ENCODE measurements at regions not wholly inside any gene's neighbourhood (a gene's known extent, or its start where the extent isn't known, plus 50 kb on each side); places are given as distances from the start of the nearest gene placed in this dataset.

DNA sequence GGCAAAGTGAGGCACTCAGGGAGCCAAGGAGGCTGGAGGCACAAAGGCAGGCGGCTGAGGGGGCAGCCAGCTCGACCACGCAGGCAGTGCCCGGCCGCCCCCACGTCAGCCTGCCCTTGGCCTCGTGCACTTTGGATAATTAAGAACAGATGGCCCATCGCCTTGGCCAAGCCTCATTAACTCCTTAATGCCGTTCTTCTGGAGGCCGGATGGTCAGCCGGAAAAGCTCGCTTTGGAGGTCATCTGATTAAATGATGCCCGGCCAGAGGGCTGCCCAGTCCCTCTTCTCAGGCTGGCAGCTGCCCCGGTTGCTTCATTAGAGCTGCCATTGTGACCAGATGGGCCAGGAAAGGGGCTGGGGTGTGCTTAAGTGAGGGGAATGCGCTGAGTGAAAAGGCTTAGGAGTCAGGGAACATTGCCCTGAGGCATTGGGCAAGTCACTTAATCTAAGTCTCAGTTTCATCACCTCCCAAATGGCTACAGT is 364.0 kb downstream of the NPIPA8 start:
- no peak for TF ChIP-seq CTCF (IDR thresholded peaks at IDR 0.05; ENCODE audit: partially characterized antibody, unreplicated experiment)
- Mint-ChIP-seq H3K36me3 (ENCODE audit: unreplicated experiment) (no peaks in the 10 kb centered on the region), H3K4me3 (ENCODE audit: unreplicated experiment) (no peak overlapping the region), H3K4me1 (ENCODE audit: low read depth, unreplicated experiment) (peaks cover 3% of the 10 kb centered on the region), H3K27me3 (ENCODE audit: unreplicated experiment) (peaks cover 2% of the 10 kb centered on the region), H3K9me3 (ENCODE audit: unreplicated experiment) (no peaks in the 10 kb centered on the region), H3K27ac (ENCODE audit: unreplicated experiment) (no peak overlapping the region)
- peak; percentile 32 for DNase-seq

- Mint-ChIP-seq H3K4me1 (ENCODE audit: low read depth, unreplicated experiment) (peaks cover 3% of the 10 kb centered on the region), H3K27me3 (ENCODE audit: unreplicated experiment) (no peaks in the 10 kb centered on the region), H3K9me3 (ENCODE audit: unreplicated experiment) (no peaks in the 10 kb centered on the region), H3K27ac (ENCODE audit: unreplicated experiment) (no peak overlapping the region), H3K36me3 (ENCODE audit: unreplicated experiment) (no peaks in the 10 kb centered on the region), H3K4me3 (ENCODE audit: unreplicated experiment) (no peak overlapping the region)
- TF ChIP-seq CTCF (IDR thresholded peaks at IDR 0.05; ENCODE audit: partially characterized antibody, unreplicated experiment), result peak; percentile 12
- DNase-seq, result no peak
These were observed 365.7 kb downstream of the NPIPA8 start for GRCh38 chr16:17970816-17971331.

DNA sequence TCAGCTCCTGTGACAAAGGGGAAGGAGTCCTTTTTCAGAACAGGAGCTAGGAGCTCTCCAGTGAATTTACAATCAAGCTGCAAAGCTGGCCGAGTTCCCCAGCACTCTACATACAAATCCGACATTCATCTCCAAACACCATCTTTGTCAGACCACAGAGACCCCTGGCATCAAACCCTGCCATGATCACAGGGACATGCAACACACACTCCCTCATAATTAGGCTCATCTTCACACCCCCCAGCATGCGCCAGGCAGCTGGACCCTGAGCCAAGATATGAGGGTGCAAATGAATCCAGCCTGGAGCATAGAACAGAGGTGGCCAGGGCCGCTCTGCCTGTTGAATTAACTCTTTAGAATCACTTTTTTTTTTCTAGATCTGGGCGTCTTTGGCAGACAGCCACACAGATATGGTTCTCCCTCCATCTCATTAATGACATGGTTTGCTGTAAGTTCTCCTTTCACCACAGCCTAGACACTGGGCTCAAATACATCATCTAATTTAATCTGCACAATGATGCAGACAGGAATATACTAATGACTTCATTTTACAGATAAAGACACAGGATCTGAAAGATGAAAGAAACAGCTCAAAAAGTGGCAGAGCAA is 366.3 kb downstream of the NPIPA8 start:
- no peak for DNase-seq
- TF ChIP-seq CTCF (IDR thresholded peaks at IDR 0.05; ENCODE audit: partially characterized antibody, unreplicated experiment), result no peak
- Mint-ChIP-seq H3K27ac (ENCODE audit: unreplicated experiment) (no peak overlapping the region), H3K27me3 (ENCODE audit: unreplicated experiment) (no peaks in the 10 kb centered on the region), H3K4me1 (ENCODE audit: low read depth, unreplicated experiment) (peaks cover 3% of the 10 kb centered on the region), H3K9me3 (ENCODE audit: unreplicated experiment) (no peaks in the 10 kb centered on the region), H3K4me3 (ENCODE audit: unreplicated experiment) (no peak overlapping the region), H3K36me3 (ENCODE audit: unreplicated experiment) (no peaks in the 10 kb centered on the region)

DNA sequence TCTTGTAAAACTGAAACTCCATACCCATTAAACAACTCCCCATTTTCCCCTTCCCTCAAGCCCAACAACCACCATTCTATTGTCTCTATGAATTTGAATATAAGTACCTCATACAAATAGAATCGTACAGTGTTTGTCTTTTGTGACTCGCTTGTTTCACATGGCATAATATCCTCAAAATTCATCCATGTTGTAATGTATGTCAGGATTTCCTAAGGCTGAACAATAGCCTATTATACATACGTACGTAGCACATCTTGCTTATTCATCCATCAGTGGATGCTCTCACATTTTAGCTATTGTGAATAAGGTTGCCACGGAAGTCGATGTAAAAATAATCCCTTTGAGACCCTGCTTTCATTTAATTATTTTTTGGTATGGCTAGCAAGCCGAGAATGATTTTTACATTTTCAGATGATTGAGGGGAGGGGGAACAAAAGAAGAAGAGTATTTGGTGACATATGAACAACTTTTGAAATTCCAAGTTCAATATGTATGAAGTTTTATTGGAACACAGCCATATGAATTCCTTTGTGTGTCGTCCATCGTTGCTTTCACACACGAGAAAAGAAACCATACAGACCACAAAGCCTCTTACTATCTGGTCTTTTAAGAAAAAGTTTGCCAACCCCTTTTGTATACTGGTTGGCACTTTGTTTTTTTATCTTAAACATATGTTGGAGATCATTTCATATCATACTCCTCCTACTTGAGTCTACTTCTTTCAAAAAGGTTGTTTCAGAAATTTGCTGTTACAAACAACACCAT is 371.2 kb downstream of the NPIPA8 start:
- H3K4me1 Mint-ChIP-seq (ENCODE audit: low read depth, unreplicated experiment), result no peaks in the 10 kb centered on the region
- H3K36me3 Mint-ChIP-seq (ENCODE audit: unreplicated experiment), result no peaks in the 10 kb centered on the region
- H3K9me3 Mint-ChIP-seq (ENCODE audit: unreplicated experiment), result no peaks in the 10 kb centered on the region
- no peak overlapping the region for H3K4me3 Mint-ChIP-seq (ENCODE audit: unreplicated experiment)
- peaks cover 2% of the 10 kb centered on the region for H3K27me3 Mint-ChIP-seq (ENCODE audit: unreplicated experiment)
- DNase-seq, result no peak
- no peak overlapping the region for H3K27ac Mint-ChIP-seq (ENCODE audit: unreplicated experiment)
- no peak for TF ChIP-seq CTCF (IDR thresholded peaks at IDR 0.05; ENCODE audit: partially characterized antibody, unreplicated experiment)

- DNase-seq, result no peak
- no peaks in the 10 kb centered on the region for H3K4me1 Mint-ChIP-seq (ENCODE audit: low read depth, unreplicated experiment)
- no peaks in the 10 kb centered on the region for H3K36me3 Mint-ChIP-seq (ENCODE audit: unreplicated experiment)
- H3K27me3 Mint-ChIP-seq (ENCODE audit: unreplicated experiment), result peaks cover 2% of the 10 kb centered on the region
- no peak overlapping the region for H3K4me3 Mint-ChIP-seq (ENCODE audit: unreplicated experiment)
- no peaks in the 10 kb centered on the region for H3K9me3 Mint-ChIP-seq (ENCODE audit: unreplicated experiment)
- H3K27ac Mint-ChIP-seq (ENCODE audit: unreplicated experiment), result no peak overlapping the region
- TF ChIP-seq CTCF (IDR thresholded peaks at IDR 0.05; ENCODE audit: partially characterized antibody, unreplicated experiment), result no peak
These were observed 372.3 kb downstream of the NPIPA8 start for GRCh38 chr16:17964196-17964595.

Data from glutamatergic neuron (in vitro differentiated cells).